ENCODE measurements at regions not wholly inside any gene's neighbourhood (a gene's known extent, or its start where the extent isn't known, plus 50 kb on each side); places are given as distances from the start of the nearest gene placed in this dataset.
"Not testable (repeated sequence)": the region's sequence is repeated elsewhere in the genome, so short reads cannot be mapped to it uniquely, and the experiment has no call there.

GRCh38 chr9:108056084-108056804, 566.7 kb upstream of the KLF4 start:
- no peak for DNase-seq

GRCh38 chr9:108054131-108054630, 564.6 kb upstream of the KLF4 start:
- no peak for DNase-seq

- peak; percentile 23 for DNase-seq
These were observed 564.0 kb upstream of the KLF4 start for GRCh38 chr9:108053555-108054061.

GRCh38 chr9:108052431-108053080, 563.0 kb upstream of the KLF4 start:
- DNase-seq = no peak

GRCh38 chr9:108050894-108051293, 561.3 kb upstream of the KLF4 start:
- DNase-seq = no peak

- no peak for DNase-seq
These were observed 560.3 kb upstream of the KLF4 start for GRCh38 chr9:108049671-108050494.

- DNase-seq = no peak
These were observed 559.5 kb upstream of the KLF4 start for GRCh38 chr9:108049026-108049607.

GRCh38 chr9:108048406-108049025, 558.9 kb upstream of the KLF4 start:
- no peak for DNase-seq

- DNase-seq = not testable (repeated sequence)
These were observed 558.2 kb upstream of the KLF4 start for GRCh38 chr9:108047777-108048176.

- DNase-seq = no peak
These were observed 557.7 kb upstream of the KLF4 start for GRCh38 chr9:108047264-108047663.

GRCh38 chr9:108045851-108046250, 556.3 kb upstream of the KLF4 start:
- DNase-seq = no peak

- DNase-seq = no peak
These were observed 554.0 kb upstream of the KLF4 start for GRCh38 chr9:108043585-108043984.

- DNase-seq = no peak
These were observed 552.0 kb upstream of the KLF4 start for GRCh38 chr9:108041551-108041950.

GRCh38 chr9:108040783-108041182, 551.2 kb upstream of the KLF4 start:
- no peak for DNase-seq

- DNase-seq = no peak
These were observed 549.9 kb upstream of the KLF4 start for GRCh38 chr9:108039493-108039892.

- DNase-seq = no peak
These were observed 549.4 kb upstream of the KLF4 start for GRCh38 chr9:108039012-108039411.

- no peak for DNase-seq
These were observed 545.9 kb upstream of the KLF4 start for GRCh38 chr9:108035487-108035886.

- no peak for DNase-seq
These were observed 544.7 kb upstream of the KLF4 start for GRCh38 chr9:108033976-108034964.

GRCh38 chr9:108032079-108032478, 542.5 kb upstream of the KLF4 start:
- DNase-seq = not testable (repeated sequence)

GRCh38 chr9:108031221-108031620, 541.7 kb upstream of the KLF4 start:
- DNase-seq = not testable (repeated sequence)

GRCh38 chr9:108026718-108027117, 537.1 kb upstream of the KLF4 start:
- not testable (repeated sequence) for DNase-seq
